BE2C (cell line): ENCODE measurements at regions not wholly inside any gene's neighbourhood (a gene's known extent, or its start where the extent isn't known, plus 50 kb on each side); places are given as distances from the start of the nearest gene placed in this dataset.

Source experiments
- DNase-seq: peaks from one replicate; pipeline ENCODE4 v3.0.0-alpha.2; 2020
- H3K27me3 ChIP-seq: fragments of 250-450 bp; sonication (Bioruptor Pico); 2 replicates; pipeline ENCODE4 v1.5.1; 2020; ENCODE audit warnings: mild to moderate bottlenecking
- H3K36me3 ChIP-seq: fragments of 250-450 bp; sonication (Bioruptor Pico); 2 replicates; pipeline ENCODE4 v1.5.1; 2020; ENCODE audit warnings: mild to moderate bottlenecking
- H3K4me1 ChIP-seq: fragments of 250-450 bp; sonication (Bioruptor Pico); 2 replicates; pipeline ENCODE4 v1.5.1; 2020
- H3K4me3 ChIP-seq: 2 replicates; pipeline ENCODE4 v1.5.1; 2011; ENCODE audit warnings: low read depth, low read length
- H3K9me3 ChIP-seq: fragments of 250-450 bp; sonication (Bioruptor Pico); 2 replicates; pipeline ENCODE4 v1.5.1; 2020
- CTCF ChIP-seq: IDR thresholded peaks from 2 replicates; pipeline ENCODE4 v1.5.1; 2012; ENCODE audit warnings: mild to moderate bottlenecking, low read depth, low read length

DNA sequence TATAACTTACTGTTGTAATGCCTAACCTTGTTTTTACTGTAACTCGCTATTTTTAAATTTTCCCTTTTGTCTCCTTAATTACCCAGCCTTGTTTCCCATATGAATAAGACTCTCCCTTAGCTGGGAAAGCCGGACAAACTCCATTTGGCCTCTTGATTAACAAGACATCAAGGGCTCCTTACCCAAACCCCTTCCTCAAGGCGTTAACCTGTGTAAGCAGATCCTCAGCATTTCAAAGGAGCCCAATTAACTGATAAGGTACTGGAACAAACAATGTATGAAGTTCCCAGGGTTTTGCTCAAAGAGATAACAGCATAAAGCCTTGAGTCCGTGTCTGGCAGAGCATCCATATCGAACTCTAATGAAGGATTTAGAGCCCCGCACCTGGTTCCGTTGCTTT lies 66.0 kb upstream of the SIMC1 start:
- Histone ChIP-seq H3K27me3 (peaks cover 43% of the 10 kb centered on the region), H3K9me3 (no peaks in the 10 kb centered on the region), H3K4me3 (no peak overlapping the region), H3K36me3 (no peaks in the 10 kb centered on the region), H3K4me1 (no peaks in the 10 kb centered on the region)
- TF ChIP-seq CTCF, result no peak
- DNase-seq, result no peak

DNA sequence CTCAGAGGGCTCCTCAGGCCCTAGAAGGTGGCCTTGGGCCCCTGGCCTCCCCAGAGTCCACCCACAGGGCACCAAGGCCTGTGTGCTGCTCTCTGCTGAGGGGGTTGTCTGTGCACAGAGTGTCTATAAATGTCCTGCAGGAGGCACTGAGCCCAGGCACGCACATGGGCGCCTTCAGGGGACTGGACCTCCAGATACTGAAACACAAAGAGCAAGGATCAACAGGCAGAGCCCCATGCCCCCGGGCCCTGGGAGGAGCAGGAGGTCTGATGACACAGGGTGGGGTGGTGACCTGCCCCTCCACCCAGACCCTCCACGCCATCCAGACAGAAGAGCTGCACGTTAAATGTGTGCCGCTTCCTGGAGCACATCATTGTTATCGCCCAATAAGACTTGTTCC lies 64.6 kb upstream of the SIMC1 start:
- Histone ChIP-seq H3K9me3 (no peaks in the 10 kb centered on the region), H3K4me3 (no peak overlapping the region), H3K36me3 (no peaks in the 10 kb centered on the region), H3K4me1 (no peaks in the 10 kb centered on the region), H3K27me3 (peaks cover 40% of the 10 kb centered on the region)
- TF ChIP-seq CTCF, result no peak
- DNase-seq, result no peak

GRCh38 chr5:176174345-176175025 lies 63.7 kb upstream of the SIMC1 start:
- H3K27me3 ChIP-seq, result peaks cover 40% of the 10 kb centered on the region
- no peaks in the 10 kb centered on the region for H3K36me3 ChIP-seq
- no peak for TF ChIP-seq CTCF
- no peaks in the 10 kb centered on the region for H3K4me1 ChIP-seq
- no peak for DNase-seq
- H3K4me3 ChIP-seq, result no peak overlapping the region
- no peaks in the 10 kb centered on the region for H3K9me3 ChIP-seq

DNA sequence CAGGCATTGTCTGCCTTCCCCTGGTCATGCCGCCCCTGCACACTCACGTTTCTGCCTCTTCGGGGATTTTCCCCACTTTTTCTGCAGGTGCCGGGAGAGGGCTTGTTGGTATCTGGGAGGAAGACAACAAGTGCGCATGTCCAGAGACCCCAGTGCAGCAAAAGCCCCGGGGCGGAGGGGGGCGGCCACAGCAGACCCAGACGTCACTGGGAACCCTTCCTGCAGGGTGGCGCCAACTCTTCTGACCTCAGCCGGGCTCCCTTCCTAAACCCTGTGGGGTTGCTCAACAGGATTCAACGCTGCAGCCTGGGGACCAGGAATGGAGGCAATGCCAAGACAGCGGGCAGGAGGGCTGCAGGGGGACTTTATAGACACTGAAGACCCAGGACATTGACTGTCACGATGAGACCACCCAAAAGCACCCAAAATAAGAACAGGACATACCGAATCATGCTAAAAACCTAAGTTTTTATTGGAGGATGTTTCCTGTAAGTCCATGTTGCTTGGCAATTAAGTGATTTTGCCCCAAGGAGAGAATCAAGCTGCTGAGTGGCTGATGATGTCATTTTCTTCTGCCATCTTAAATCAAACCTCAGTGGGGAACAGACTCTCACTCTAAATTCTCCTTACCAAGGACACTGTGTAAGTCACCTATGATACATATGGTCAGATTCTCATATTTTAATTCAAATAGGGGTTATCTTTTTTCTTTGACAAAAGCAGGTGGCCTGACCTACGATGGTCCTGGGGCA lies 62.9 kb upstream of the SIMC1 start:
- Histone ChIP-seq H3K36me3 (no peaks in the 10 kb centered on the region), H3K9me3 (no peaks in the 10 kb centered on the region), H3K4me1 (no peaks in the 10 kb centered on the region), H3K4me3 (no peak overlapping the region), H3K27me3 (peaks cover 40% of the 10 kb centered on the region)
- DNase-seq, result no peak
- no peak for TF ChIP-seq CTCF

- H3K36me3 ChIP-seq, result no peaks in the 10 kb centered on the region
- DNase-seq, result no peak
- H3K27me3 ChIP-seq, result peaks cover 41% of the 10 kb centered on the region
- H3K4me3 ChIP-seq, result no peak overlapping the region
- no peaks in the 10 kb centered on the region for H3K4me1 ChIP-seq
- H3K9me3 ChIP-seq, result no peaks in the 10 kb centered on the region
- no peak for TF ChIP-seq CTCF
Measured at GRCh38 chr5:176176231-176176630, 62.0 kb upstream of the SIMC1 start.

DNA sequence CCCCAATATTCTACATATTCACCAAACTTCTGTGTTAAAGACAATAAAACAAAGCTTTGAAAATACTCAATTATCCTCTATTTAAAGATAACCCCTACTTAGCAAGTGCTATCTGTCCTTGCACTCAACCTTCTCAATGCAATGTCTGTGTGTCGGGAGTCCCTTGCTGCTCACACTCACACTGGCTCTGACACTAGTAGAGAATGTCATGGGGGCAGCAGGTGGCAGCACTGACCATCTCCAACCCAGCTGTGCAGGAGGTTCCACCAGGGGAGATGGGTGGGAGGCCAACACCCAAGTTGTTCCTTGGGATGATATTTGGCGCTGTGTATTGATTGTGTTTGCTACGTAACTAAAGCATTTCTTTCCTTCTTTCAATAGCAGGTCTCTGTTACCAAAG lies 59.4 kb upstream of the SIMC1 start:
- Histone ChIP-seq H3K36me3 (no peaks in the 10 kb centered on the region), H3K9me3 (no peaks in the 10 kb centered on the region), H3K4me1 (no peaks in the 10 kb centered on the region), H3K4me3 (no peak overlapping the region), H3K27me3 (peaks cover 53% of the 10 kb centered on the region)
- DNase-seq, result no peak
- TF ChIP-seq CTCF, result peak; percentile 18; the same call in 1 of the 2 replicates
